WTC11 (cell line): ENCODE measurements at regions not wholly inside any gene's neighbourhood (a gene's known extent, or its start where the extent isn't known, plus 50 kb on each side); places are given as distances from the start of the nearest gene placed in this dataset.
"Not testable (repeated sequence)": the region's sequence is repeated elsewhere in the genome, so short reads cannot be mapped to it uniquely, and the experiment has no call there.

ENCODE experiments used
- CBFB ChIP-seq: sonication (generic); formaldehyde crosslinking; IDR thresholded peaks from 2 replicates; pipeline ENCODE4 v1.8.1; 2022; ENCODE audit warnings: mild to moderate bottlenecking, low read depth, missing genetic modification reagents
- CTCF ChIP-seq: fragments of 200-600 bp; IDR thresholded peaks from 2 replicates; pipeline ENCODE4 v1.8.0; 2022; ENCODE audit warnings: antibody characterized with exemption
- ESRRA ChIP-seq: sonication (generic); formaldehyde crosslinking; IDR thresholded peaks from 2 replicates; pipeline ENCODE4 v1.8.1; 2022; ENCODE audit warnings: mild to moderate bottlenecking, missing genetic modification reagents, borderline replicate concordance
- FOXK1 ChIP-seq: sonication (generic); formaldehyde crosslinking; IDR thresholded peaks from 2 replicates; pipeline ENCODE4 v1.8.0; 2022; ENCODE audit warnings: mild to moderate bottlenecking, moderate library complexity, missing genetic modification reagents
- SP1 ChIP-seq: sonication (generic); formaldehyde crosslinking; conservative IDR thresholded peaks from 2 replicates; pipeline ENCODE4 v1.8.1; 2022; ENCODE audit warnings: missing genetic modification reagents
- STAT6 ChIP-seq: sonication (generic); formaldehyde crosslinking; conservative IDR thresholded peaks from 2 replicates; pipeline ENCODE4 v1.8.1; 2023; ENCODE audit warnings: mild to moderate bottlenecking, low read depth, missing genetic modification reagents, moderate library complexity
- TCF7 ChIP-seq: sonication (generic); formaldehyde crosslinking; IDR thresholded peaks from 2 replicates; pipeline ENCODE4 v1.8.0; 2022; ENCODE audit warnings: mild to moderate bottlenecking, low read depth, missing genetic modification reagents, moderate library complexity
- USF2 ChIP-seq: sonication (generic); formaldehyde crosslinking; IDR thresholded peaks from 2 replicates; pipeline ENCODE4 v1.8.1; 2023; ENCODE audit warnings: mild to moderate bottlenecking, missing genetic modification reagents, moderate library complexity
- TF ChIP-seq, protein P1 (sequence below): fragments of 250-450 bp; sonication (Bioruptor Pico); IDR thresholded peaks from 2 replicates; pipeline ENCODE4 v1.9.0; 2021; ENCODE audit warnings: mild to moderate bottlenecking, borderline replicate concordance

DNA sequence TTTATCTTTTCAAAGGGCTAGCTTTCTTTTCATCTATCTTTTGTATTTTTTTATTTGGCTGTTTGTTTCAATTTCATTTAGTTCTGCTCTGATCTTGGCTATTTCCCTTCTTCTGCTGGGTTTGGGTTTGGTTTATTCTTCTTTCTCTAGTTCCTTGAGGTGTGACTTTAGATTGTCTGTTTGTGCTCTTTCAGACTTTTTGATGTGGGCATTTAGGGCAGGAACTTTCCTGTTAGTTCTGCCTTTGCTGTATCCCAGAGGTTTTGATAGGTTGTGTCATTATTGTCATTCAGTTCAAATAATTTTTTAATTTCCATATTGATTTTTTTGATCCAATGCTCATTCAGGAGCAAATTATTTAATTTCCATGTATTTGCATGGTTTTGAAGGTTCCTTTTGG lies 325.0 kb downstream of the PTPRC start:
- not testable (repeated sequence) for TF ChIP-seq ESRRA (CRISPR knock-in tag); CTCF; USF2 (CRISPR knock-in tag); FOXK1 (CRISPR knock-in tag); STAT6; SP1 (CRISPR knock-in tag); CBFB (CRISPR knock-in tag); TCF7 (CRISPR knock-in tag)
- TF ChIP-seq, protein P1, sequence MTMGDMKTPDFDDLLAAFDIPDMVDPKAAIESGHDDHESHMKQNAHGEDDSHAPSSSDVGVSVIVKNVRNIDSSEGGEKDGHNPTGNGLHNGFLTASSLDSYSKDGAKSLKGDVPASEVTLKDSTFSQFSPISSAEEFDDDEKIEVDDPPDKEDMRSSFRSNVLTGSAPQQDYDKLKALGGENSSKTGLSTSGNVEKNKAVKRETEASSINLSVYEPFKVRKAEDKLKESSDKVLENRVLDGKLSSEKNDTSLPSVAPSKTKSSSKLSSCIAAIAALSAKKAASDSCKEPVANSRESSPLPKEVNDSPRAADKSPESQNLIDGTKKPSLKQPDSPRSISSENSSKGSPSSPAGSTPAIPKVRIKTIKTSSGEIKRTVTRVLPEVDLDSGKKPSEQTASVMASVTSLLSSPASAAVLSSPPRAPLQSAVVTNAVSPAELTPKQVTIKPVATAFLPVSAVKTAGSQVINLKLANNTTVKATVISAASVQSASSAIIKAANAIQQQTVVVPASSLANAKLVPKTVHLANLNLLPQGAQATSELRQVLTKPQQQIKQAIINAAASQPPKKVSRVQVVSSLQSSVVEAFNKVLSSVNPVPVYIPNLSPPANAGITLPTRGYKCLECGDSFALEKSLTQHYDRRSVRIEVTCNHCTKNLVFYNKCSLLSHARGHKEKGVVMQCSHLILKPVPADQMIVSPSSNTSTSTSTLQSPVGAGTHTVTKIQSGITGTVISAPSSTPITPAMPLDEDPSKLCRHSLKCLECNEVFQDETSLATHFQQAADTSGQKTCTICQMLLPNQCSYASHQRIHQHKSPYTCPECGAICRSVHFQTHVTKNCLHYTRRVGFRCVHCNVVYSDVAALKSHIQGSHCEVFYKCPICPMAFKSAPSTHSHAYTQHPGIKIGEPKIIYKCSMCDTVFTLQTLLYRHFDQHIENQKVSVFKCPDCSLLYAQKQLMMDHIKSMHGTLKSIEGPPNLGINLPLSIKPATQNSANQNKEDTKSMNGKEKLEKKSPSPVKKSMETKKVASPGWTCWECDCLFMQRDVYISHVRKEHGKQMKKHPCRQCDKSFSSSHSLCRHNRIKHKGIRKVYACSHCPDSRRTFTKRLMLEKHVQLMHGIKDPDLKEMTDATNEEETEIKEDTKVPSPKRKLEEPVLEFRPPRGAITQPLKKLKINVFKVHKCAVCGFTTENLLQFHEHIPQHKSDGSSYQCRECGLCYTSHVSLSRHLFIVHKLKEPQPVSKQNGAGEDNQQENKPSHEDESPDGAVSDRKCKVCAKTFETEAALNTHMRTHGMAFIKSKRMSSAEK (CRISPR knock-in tag) = not testable (repeated sequence)
